GM19023 (cell line): ENCODE measurements at regions not wholly inside any gene's neighbourhood (a gene's known extent, or its start where the extent isn't known, plus 50 kb on each side); places are given as distances from the start of the nearest gene placed in this dataset.

Source experiments
- ATAC-seq: cut with Tn5 transposase; IDR thresholded peaks from one replicate; pipeline ENCODE4 v1.9.1; 2021; ENCODE audit warnings: mild to moderate bottlenecking, moderate library complexity; ENCODE audit not compliant: unreplicated experiment

GRCh38 chr17:68812876-68813584 lies 142.2 kb downstream of the ABCA8 start:
- no peak for ATAC-seq

GRCh38 chr17:68809148-68809547 lies 146.0 kb downstream of the ABCA8 start:
- ATAC-seq, result no peak

GRCh38 chr17:68807998-68808772 lies 147.0 kb downstream of the ABCA8 start:
- ATAC-seq, result no peak

GRCh38 chr17:68805609-68806008 lies 149.6 kb downstream of the ABCA8 start:
- ATAC-seq, result no peak

GRCh38 chr17:68804777-68805520 lies 150.2 kb downstream of the ABCA8 start:
- ATAC-seq, result no peak

GRCh38 chr17:68803164-68803929 lies 151.8 kb downstream of the ABCA8 start:
- ATAC-seq, result no peak

- ATAC-seq, result no peak
These were observed 153.6 kb downstream of the ABCA8 start for GRCh38 chr17:68801335-68802247.

GRCh38 chr17:68800751-68801150 lies 154.4 kb downstream of the ABCA8 start:
- ATAC-seq, result no peak

GRCh38 chr17:68794636-68795434 lies 160.4 kb downstream of the ABCA8 start:
- ATAC-seq, result no peak

GRCh38 chr17:68792873-68793272 lies 162.3 kb downstream of the ABCA8 start:
- ATAC-seq, result no peak

GRCh38 chr17:68792042-68792685 lies 163.0 kb downstream of the ABCA8 start:
- ATAC-seq, result no peak

GRCh38 chr17:68790931-68791330 lies 164.3 kb downstream of the ABCA8 start:
- ATAC-seq, result no peak

- ATAC-seq, result no peak
These were observed 164.7 kb downstream of the ABCA8 start for GRCh38 chr17:68790492-68790891.

- no peak for ATAC-seq
These were observed 165.8 kb downstream of the ABCA8 start for GRCh38 chr17:68789203-68789962.

- ATAC-seq, result no peak
These were observed 169.4 kb downstream of the ABCA8 start for GRCh38 chr17:68785565-68786486.

- no peak for ATAC-seq
These were observed 170.8 kb downstream of the ABCA8 start for GRCh38 chr17:68784431-68784830.

GRCh38 chr17:68783861-68784260 lies 171.3 kb downstream of the ABCA8 start:
- ATAC-seq, result no peak
